ENCODE measurements at regions not wholly inside any gene's neighbourhood (a gene's known extent, or its start where the extent isn't known, plus 50 kb on each side); places are given as distances from the start of the nearest gene placed in this dataset.

DNA sequence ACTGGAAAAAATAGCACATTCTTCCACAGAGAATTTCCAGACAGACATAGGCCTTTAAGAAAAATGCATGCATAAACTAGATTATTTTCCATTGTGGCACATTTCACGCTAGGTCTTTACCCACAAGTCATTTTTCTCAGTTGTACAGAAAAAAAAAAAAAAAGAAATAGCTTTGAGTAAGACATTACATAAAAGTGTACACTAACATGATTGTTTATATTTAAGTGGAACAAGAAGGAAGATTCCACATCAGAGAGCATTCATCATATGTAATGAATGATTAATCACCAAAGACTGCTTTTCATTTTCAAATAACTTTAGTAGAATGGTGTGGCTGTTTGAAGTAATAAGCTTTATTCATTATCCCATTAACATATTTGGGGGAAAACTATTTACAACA, 1270.2 kb upstream of the AGA start:
- TF ChIP-seq POLR2A (IDR thresholded peaks at IDR 0.05; ENCODE audit: low read depth, low read length) (no peak), POLR2AphosphoS5 (IDR thresholded peaks at IDR 0.05; ENCODE audit: low read depth, low read length) (no peak)
